NOMO-1 treated with dmso at 0.1 percent for 144 hours (cell line): ENCODE measurements at regions not wholly inside any gene's neighbourhood (a gene's known extent, or its start where the extent isn't known, plus 50 kb on each side); places are given as distances from the start of the nearest gene placed in this dataset.
"Not testable (repeated sequence)": the region's sequence is repeated elsewhere in the genome, so short reads cannot be mapped to it uniquely, and the experiment has no call there.

Experiments used
- DNase-seq: peaks from one replicate; lab custom pipeline; 2025; ENCODE audit not compliant: unreplicated experiment; lab: John Stamatoyannopoulos, UW

GRCh38 chr20:6715401-6715941 lies 52.0 kb upstream of the BMP2 start:
- no peak for DNase-seq

- no peak for DNase-seq
Measured at GRCh38 chr20:6714279-6714711, 53.2 kb upstream of the BMP2 start.

- DNase-seq = no peak
Measured at GRCh38 chr20:6711951-6712649, 55.4 kb upstream of the BMP2 start.

- no peak for DNase-seq
Measured at GRCh38 chr20:6709910-6710595, 57.4 kb upstream of the BMP2 start.

- DNase-seq = no peak
Measured at GRCh38 chr20:6708010-6708409, 59.5 kb upstream of the BMP2 start.

GRCh38 chr20:6707321-6707831 lies 60.1 kb upstream of the BMP2 start:
- no peak for DNase-seq

- no peak for DNase-seq
Measured at GRCh38 chr20:6705926-6706548, 61.4 kb upstream of the BMP2 start.

GRCh38 chr20:6705106-6705766 lies 62.2 kb upstream of the BMP2 start:
- DNase-seq = peak; percentile 20

- DNase-seq = no peak
Measured at GRCh38 chr20:6704132-6704861, 63.2 kb upstream of the BMP2 start.

- DNase-seq = no peak
Measured at GRCh38 chr20:6703656-6704055, 63.8 kb upstream of the BMP2 start.

GRCh38 chr20:6703047-6703446 lies 64.4 kb upstream of the BMP2 start:
- DNase-seq = no peak

GRCh38 chr20:6702144-6702543 lies 65.3 kb upstream of the BMP2 start:
- no peak for DNase-seq

- DNase-seq = peak; percentile 93
Measured at GRCh38 chr20:6700563-6701329, 66.7 kb upstream of the BMP2 start.

- DNase-seq = no peak
Measured at GRCh38 chr20:6699921-6700562, 67.4 kb upstream of the BMP2 start.

- no peak for DNase-seq
Measured at GRCh38 chr20:6698723-6699122, 68.8 kb upstream of the BMP2 start.

- DNase-seq = no peak
Measured at GRCh38 chr20:6698056-6698455, 69.4 kb upstream of the BMP2 start.

GRCh38 chr20:6697228-6697972 lies 70.1 kb upstream of the BMP2 start:
- DNase-seq = no peak

- DNase-seq = no peak
Measured at GRCh38 chr20:6696001-6696400, 71.5 kb upstream of the BMP2 start.

- DNase-seq = not testable (repeated sequence)
Measured at GRCh38 chr20:6693808-6694198, 73.7 kb upstream of the BMP2 start.
